ENCODE measurements at regions not wholly inside any gene's neighbourhood (a gene's known extent, or its start where the extent isn't known, plus 50 kb on each side); places are given as distances from the start of the nearest gene placed in this dataset.
A peak's percentile ranks its signal among the peaks of the same experiment; 100 is the strongest.
"Not testable (repeated sequence)": the region's sequence is repeated elsewhere in the genome, so short reads cannot be mapped to it uniquely, and the experiment has no call there.

DNA sequence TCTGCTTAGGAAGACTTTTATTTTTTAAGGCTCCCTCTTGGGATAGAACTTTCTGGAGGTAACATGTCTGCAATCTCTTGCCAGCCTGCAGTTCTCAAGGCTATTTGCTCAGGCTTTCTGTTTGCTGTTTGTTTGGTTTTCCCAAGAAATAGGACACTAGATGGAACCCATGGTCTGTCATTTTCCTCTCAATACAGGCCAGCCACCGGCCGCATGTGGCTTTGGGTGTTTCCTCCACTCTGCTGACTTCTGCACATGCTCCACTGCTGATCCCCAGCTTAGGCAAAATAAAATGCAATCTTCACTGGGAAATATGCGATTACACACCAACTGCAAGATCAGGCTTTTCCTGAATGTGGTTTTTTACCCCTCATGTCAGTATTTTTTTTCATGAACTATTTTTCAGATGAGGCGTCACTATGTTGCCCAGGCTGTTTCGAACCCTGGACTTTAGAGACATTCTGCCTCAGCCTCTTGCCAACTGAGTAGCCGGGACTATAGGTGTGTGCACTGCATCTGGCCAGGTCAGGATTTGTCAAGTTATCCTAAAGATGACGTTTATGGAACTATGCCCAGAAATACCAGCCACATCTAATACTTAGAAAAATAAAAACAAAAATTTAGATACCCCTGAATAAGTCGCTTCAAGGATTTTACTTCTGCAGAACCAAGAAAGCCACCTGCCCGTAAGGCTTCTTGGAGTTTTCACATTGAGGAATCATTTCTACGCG lies 94.3 kb upstream of the PABPC3 start:
- in situ Hi-C loops (cut with HindIII; ENCODE audit: low sequenced_read_pairs): no loop called here
- H3K4me3 ChIP-seq (ENCODE audit: low read depth, low read length): no peak overlapping the region
- TF ChIP-seq, protein P1, sequence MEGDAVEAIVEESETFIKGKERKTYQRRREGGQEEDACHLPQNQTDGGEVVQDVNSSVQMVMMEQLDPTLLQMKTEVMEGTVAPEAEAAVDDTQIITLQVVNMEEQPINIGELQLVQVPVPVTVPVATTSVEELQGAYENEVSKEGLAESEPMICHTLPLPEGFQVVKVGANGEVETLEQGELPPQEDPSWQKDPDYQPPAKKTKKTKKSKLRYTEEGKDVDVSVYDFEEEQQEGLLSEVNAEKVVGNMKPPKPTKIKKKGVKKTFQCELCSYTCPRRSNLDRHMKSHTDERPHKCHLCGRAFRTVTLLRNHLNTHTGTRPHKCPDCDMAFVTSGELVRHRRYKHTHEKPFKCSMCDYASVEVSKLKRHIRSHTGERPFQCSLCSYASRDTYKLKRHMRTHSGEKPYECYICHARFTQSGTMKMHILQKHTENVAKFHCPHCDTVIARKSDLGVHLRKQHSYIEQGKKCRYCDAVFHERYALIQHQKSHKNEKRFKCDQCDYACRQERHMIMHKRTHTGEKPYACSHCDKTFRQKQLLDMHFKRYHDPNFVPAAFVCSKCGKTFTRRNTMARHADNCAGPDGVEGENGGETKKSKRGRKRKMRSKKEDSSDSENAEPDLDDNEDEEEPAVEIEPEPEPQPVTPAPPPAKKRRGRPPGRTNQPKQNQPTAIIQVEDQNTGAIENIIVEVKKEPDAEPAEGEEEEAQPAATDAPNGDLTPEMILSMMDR (IDR thresholded peaks at IDR 0.05; ENCODE audit: low read depth, low read length, missing control alignments): no peak
- DNase-seq (ENCODE audit: low read depth): no peak

DNA sequence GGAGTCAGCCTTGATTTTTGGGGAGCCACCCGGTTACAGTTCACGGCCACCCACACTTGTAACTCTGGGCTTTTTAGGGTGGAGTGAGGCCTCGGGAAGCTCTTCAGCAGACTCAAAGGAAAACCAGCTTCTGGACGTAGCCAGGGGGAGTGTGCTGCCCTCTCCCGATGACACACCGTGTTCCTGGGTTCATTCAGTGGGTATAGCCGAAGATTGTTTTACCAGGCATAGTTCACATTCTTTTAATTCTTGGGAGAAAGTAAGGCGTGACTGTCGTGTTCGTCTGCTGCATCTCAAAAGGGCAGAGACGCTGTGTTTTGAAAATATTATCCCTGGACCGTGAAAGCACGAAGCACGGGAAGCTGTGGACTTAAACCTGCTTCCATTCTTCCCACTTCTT lies 93.6 kb upstream of the PABPC3 start:
- in situ Hi-C loops (cut with HindIII; ENCODE audit: low sequenced_read_pairs); H3K4me3 ChIP-seq (ENCODE audit: low read depth, low read length): not testable (repeated sequence)
- TF ChIP-seq, protein P1 (IDR thresholded peaks at IDR 0.05; ENCODE audit: low read depth, low read length, missing control alignments): peak; percentile 12
- DNase-seq (ENCODE audit: low read depth): peak; percentile 9

DNA sequence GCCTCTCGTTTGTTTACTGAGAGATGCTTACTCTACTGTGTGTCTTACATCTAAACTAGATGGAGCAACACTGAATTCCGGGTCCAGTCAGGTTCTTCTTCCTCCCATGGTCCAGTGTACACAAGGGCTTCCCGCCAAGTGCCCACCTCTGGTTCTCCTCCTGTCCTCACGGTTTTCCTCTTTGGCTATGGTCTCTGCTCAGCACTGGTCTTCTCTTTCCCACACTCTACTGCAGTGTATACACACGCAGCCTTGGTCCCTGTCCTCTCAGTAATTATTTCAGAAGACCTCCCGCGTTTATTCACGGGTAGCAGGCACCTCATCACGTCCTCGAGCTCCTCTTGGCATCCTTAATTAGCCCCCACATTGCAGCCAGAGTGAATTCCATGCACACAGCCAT lies 91.4 kb upstream of the PABPC3 start:
- H3K4me3 ChIP-seq (ENCODE audit: low read depth, low read length); in situ Hi-C loops (cut with HindIII; ENCODE audit: low sequenced_read_pairs); DNase-seq (ENCODE audit: low read depth): not testable (repeated sequence)

DNA sequence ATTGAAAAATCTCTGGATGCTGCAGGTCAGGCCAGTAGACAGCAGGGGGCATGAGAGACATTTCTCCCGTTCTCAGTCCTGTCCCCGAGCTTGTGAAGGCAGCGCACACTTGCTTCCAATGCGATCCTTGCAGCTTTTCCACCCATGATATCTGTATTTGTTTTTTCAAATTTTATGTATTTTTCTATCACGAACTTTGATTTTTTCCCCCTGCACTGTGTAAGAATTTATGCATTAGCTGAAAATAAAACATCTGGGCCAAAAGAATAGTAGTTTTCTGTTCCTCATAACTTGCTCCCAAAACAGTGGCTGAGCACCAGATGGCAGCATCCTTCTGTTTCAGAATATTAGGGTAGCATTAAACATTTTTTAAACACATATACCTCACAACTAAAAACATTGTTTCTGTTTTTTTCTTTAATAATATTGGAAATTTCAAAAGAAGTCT lies 90.9 kb upstream of the PABPC3 start:
- H3K4me3 ChIP-seq (ENCODE audit: low read depth, low read length); in situ Hi-C loops (cut with HindIII; ENCODE audit: low sequenced_read_pairs): not testable (repeated sequence)
- peak; percentile 15 for DNase-seq (ENCODE audit: low read depth)
- TF ChIP-seq, protein P1 (IDR thresholded peaks at IDR 0.05; ENCODE audit: low read depth, low read length, missing control alignments): peak; percentile 34

GRCh38 chr13:25007389-25007788 lies 88.5 kb upstream of the PABPC3 start:
- in situ Hi-C loops (cut with HindIII; ENCODE audit: low sequenced_read_pairs); H3K4me3 ChIP-seq (ENCODE audit: low read depth, low read length); DNase-seq (ENCODE audit: low read depth): not testable (repeated sequence)

GRCh38 chr13:25014398-25014973 lies 81.5 kb upstream of the PABPC3 start:
- DNase-seq (ENCODE audit: low read depth); in situ Hi-C loops (cut with HindIII; ENCODE audit: low sequenced_read_pairs); H3K4me3 ChIP-seq (ENCODE audit: low read depth, low read length): not testable (repeated sequence)

- DNase-seq (ENCODE audit: low read depth); in situ Hi-C loops (cut with HindIII; ENCODE audit: low sequenced_read_pairs); H3K4me3 ChIP-seq (ENCODE audit: low read depth, low read length): not testable (repeated sequence)
Measured at GRCh38 chr13:25017176-25017575, 78.8 kb upstream of the PABPC3 start.

GRCh38 chr13:25017808-25018728 lies 77.9 kb upstream of the PABPC3 start:
- in situ Hi-C loops (cut with HindIII; ENCODE audit: low sequenced_read_pairs); DNase-seq (ENCODE audit: low read depth): not testable (repeated sequence)
- H3K4me3 ChIP-seq (ENCODE audit: low read depth, low read length): peak overlapping the region; percentile 31

- in situ Hi-C loops (cut with HindIII; ENCODE audit: low sequenced_read_pairs): no loop called here
- no peak for DNase-seq (ENCODE audit: low read depth)
- TF ChIP-seq, protein P1 (IDR thresholded peaks at IDR 0.05; ENCODE audit: low read depth, low read length, missing control alignments): no peak
- H3K4me3 ChIP-seq (ENCODE audit: low read depth, low read length): peak overlapping the region; percentile 31
Measured at GRCh38 chr13:25018729-25019115, 77.2 kb upstream of the PABPC3 start.

GRCh38 chr13:25019741-25020140 lies 76.2 kb upstream of the PABPC3 start:
- H3K4me3 ChIP-seq (ENCODE audit: low read depth, low read length); in situ Hi-C loops (cut with HindIII; ENCODE audit: low sequenced_read_pairs); DNase-seq (ENCODE audit: low read depth): not testable (repeated sequence)

Data from astrocyte of the cerebellum (primary cell).